ENCODE measurements at regions not wholly inside any gene's neighbourhood (a gene's known extent, or its start where the extent isn't known, plus 50 kb on each side); places are given as distances from the start of the nearest gene placed in this dataset.
"Not testable (repeated sequence)": the region's sequence is repeated elsewhere in the genome, so short reads cannot be mapped to it uniquely, and the experiment has no call there.

- no peak for DNase-seq (ENCODE audit: low read depth in 2 of 2)
Measured at GRCh38 chr21:20902998-20903397, 95.2 kb upstream of the NCAM2 start.

- not testable (repeated sequence) for DNase-seq (ENCODE audit: low read depth in 2 of 2)
Measured at GRCh38 chr21:20927555-20927954, 70.7 kb upstream of the NCAM2 start.

GRCh38 chr21:20942523-20942922 is 55.7 kb upstream of the NCAM2 start:
- DNase-seq (ENCODE audit: low read depth in 2 of 2), result no peak

GRCh38 chr21:20943561-20943997 is 54.6 kb upstream of the NCAM2 start:
- DNase-seq (ENCODE audit: low read depth in 2 of 2), result no peak

GRCh38 chr21:20944139-20944538 is 54.1 kb upstream of the NCAM2 start:
- no peak for DNase-seq (ENCODE audit: low read depth in 2 of 2)

- no peak for DNase-seq (ENCODE audit: low read depth in 2 of 2)
Measured at GRCh38 chr21:20946701-20947100, 51.5 kb upstream of the NCAM2 start.

Measured in stimulated activated CD8-positive, alpha-beta memory T cell treated with anti-CD3 and anti-CD28 coated beads, Interleukin-7, amount 100 ng/mL, for 4 hours (primary cell).